Activated B cell treated with CpG ODN at 0.5 μM for 24 hours (primary cell): ENCODE measurements at regions not wholly inside any gene's neighbourhood (a gene's known extent, or its start where the extent isn't known, plus 50 kb on each side); places are given as distances from the start of the nearest gene placed in this dataset.

Source experiments
- ATAC-seq: fragments of 200-7000 bp; cut with Tn5 transposase; one replicate; pipeline ENCODE4 v1.10.0; 2021; ENCODE audit warnings: low read depth, mild to moderate bottlenecking, moderate library complexity
- CTCF ChIA-PET: fragments of 350-600 bp; sonication (Branson Sonifier 250); formaldehyde crosslinking; loops from one replicate; lab custom pipeline; 2021; ENCODE audit warnings: antibody characterized with exemption; lab: Charles Lee
- POLR2A ChIA-PET: fragments of 350-600 bp; sonication (Branson Sonifier 250); formaldehyde crosslinking; loops from one replicate; lab custom pipeline; 2021; ENCODE audit warnings: antibody characterized with exemption; lab: Charles Lee
- DNase-seq: peaks from one replicate; pipeline ENCODE4 v3.0.0; 2022
- H3K27ac Mint-ChIP-seq: one replicate; pipeline ENCODE4 v1.8.0; 2020; ENCODE audit warnings: mixed read lengths
- H3K27me3 Mint-ChIP-seq: one replicate; pipeline ENCODE4 v1.8.0; 2021; ENCODE audit warnings: mixed read lengths
- H3K36me3 Mint-ChIP-seq: one replicate; pipeline ENCODE4 v1.8.0; 2021; ENCODE audit warnings: low read depth, mixed read lengths
- H3K4me1 Mint-ChIP-seq: one replicate; pipeline ENCODE4 v1.8.0; 2021; ENCODE audit warnings: mixed read lengths
- H3K4me3 Mint-ChIP-seq: one replicate; pipeline ENCODE4 v1.8.0; 2020; ENCODE audit warnings: mild to moderate bottlenecking, mixed read lengths
- H3K9me3 Mint-ChIP-seq: one replicate; pipeline ENCODE4 v1.8.0; 2020; ENCODE audit warnings: mixed read lengths
- CTCF ChIP-seq: fragments of 200-600 bp; IDR thresholded peaks from one replicate; pipeline ENCODE4 v1.8.0; 2022; ENCODE audit warnings: antibody characterized with exemption, mild to moderate bottlenecking
- intact Hi-C: fragments of 100-400 bp; cut with micrococcal nuclease; formaldehyde crosslinking; loops from one replicate; pipeline ENCODE4 v1.15.1; 2024

- Mint-ChIP-seq H3K27ac (no peak overlapping the region), H3K4me3 (no peak overlapping the region), H3K4me1 (peaks cover 3% of the 10 kb centered on the region), H3K27me3 (no peaks in the 10 kb centered on the region), H3K9me3 (peaks cover 7% of the 10 kb centered on the region), H3K36me3 (no peaks in the 10 kb centered on the region)
- ATAC-seq (no peak), DNase-seq (no peak)
- intact Hi-C loops: no loop called here
- CTCF ChIA-PET: no interaction called here
- POLR2A ChIA-PET: no interaction called here
- no peak for TF ChIP-seq CTCF
These were observed 323.0 kb downstream of the TMEM167A start for GRCh38 chr5:82754036-82754746.

DNA sequence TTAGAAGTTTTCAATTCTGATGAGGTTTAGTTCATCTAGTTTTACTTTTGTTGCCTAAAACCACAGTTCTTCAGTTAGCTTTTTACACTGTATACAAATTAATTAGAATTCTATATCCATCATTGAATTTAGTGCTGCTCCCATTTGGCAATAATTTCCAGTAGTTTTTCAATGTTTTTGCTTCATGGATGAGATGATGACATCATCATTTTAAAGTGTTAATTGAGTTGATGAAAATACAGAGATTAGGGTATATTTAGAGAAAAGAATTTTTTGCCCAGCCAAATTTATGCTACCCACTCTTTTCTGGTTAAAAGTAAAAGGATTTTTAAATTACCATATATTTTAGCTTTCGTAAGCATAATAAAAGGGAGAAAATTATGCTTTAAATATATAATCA lies 323.8 kb downstream of the TMEM167A start:
- no peak for TF ChIP-seq CTCF
- Mint-ChIP-seq H3K27me3 (peaks cover 2% of the 10 kb centered on the region), H3K4me1 (peaks cover 11% of the 10 kb centered on the region), H3K4me3 (no peak overlapping the region), H3K27ac (no peak overlapping the region), H3K9me3 (peaks cover 7% of the 10 kb centered on the region), H3K36me3 (no peaks in the 10 kb centered on the region)
- POLR2A ChIA-PET: no interaction called here
- ATAC-seq (no peak), DNase-seq (no peak)
- CTCF ChIA-PET: no interaction called here
- intact Hi-C loops: no loop called here

DNA sequence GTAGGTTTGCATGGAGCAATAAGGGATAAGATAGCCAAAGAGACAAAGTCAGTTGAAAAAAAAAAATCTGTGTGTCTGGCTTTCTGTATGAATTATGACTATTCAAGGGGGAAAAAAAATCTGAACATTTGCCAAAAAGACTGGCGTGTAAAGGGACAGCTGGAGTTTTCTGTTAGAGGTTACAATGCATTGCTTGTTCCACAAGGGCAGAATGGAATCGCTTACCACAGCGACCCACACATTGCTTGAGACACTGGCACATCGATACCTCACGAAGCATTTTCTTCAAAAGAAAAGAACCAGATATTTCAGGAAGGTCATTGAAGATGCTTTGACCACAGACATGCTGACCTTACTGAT lies 327.8 kb downstream of the TMEM167A start:
- CTCF ChIA-PET: no interaction called here
- no peak for TF ChIP-seq CTCF
- Mint-ChIP-seq H3K27ac (no peak overlapping the region), H3K4me1 (peaks cover 11% of the 10 kb centered on the region), H3K9me3 (peaks cover 7% of the 10 kb centered on the region), H3K4me3 (no peak overlapping the region), H3K36me3 (no peaks in the 10 kb centered on the region), H3K27me3 (peaks cover 4% of the 10 kb centered on the region)
- intact Hi-C loops: no loop called here
- ATAC-seq (no peak), DNase-seq (no peak)
- POLR2A ChIA-PET: no interaction called here

DNA sequence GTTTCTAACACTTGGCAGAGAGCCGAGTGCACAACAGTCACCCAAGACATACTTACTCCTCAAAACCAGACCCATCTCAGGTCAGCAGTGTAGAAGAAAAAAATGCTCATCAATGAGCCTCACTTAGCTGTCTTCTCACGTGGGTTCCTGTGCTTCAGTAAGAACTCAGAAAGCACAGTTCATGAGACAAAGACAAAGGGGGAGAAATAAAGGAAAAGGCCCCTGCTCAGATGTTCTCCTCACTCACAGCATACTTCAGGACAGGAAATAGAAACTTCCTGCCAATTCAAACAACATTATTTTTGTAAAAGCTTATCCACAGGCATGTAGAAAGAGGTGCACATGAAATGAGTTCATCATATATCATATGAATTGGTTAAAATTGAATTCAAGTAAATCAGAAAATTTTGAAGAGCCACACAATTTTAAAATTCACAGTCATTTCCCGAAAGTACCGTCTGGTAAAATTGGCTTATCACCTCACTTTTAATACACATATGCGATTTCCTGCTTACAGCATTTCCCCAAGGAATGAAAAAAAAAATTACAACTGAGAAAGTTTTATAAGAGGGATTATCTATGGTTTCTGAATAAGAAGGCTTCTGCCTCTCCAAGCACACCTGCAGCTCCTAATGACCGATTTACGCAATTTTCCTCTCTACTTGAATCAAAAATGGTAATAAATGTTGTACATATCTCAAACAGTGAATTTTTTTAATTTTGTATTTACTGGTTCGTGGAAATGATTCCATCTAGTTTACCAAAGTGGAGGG lies 328.3 kb downstream of the TMEM167A start:
- H3K4me3 Mint-ChIP-seq: no peak overlapping the region
- H3K27ac Mint-ChIP-seq: no peak overlapping the region
- DNase-seq: no peak
- ChIA-PET CTCF (no interaction called here), POLR2A (no interaction called here)
- intact Hi-C loops: no loop called here
- no peak for TF ChIP-seq CTCF
- H3K4me1 Mint-ChIP-seq: peaks cover 11% of the 10 kb centered on the region
- peaks cover 4% of the 10 kb centered on the region for H3K27me3 Mint-ChIP-seq
- no peaks in the 10 kb centered on the region for H3K36me3 Mint-ChIP-seq
- H3K9me3 Mint-ChIP-seq: peaks cover 7% of the 10 kb centered on the region
- no peak for ATAC-seq

DNA sequence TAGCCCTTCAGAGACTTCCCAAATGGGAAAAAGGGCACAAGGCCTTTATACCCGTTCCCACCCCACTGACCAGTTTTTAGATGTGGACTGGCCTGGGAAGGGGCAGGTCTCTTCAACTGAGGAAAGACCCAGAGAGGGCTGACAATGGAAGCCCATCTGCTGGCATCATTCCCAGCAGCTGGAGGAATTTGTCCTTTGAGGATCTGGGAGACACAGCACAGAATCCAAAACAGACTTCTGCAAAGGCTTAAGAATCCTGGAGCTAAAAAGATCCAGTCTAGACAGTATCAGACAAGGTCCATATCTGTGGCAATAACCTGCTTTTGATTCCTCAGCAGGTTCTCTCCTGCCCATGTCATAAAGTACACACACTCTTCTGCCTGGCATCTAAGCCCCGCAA lies 329.2 kb downstream of the TMEM167A start:
- ChIA-PET POLR2A (no interaction called here), CTCF (no interaction called here)
- Mint-ChIP-seq H3K36me3 (no peaks in the 10 kb centered on the region), H3K4me3 (no peak overlapping the region), H3K27ac (no peak overlapping the region), H3K9me3 (peaks cover 7% of the 10 kb centered on the region), H3K4me1 (peaks cover 11% of the 10 kb centered on the region), H3K27me3 (peaks cover 4% of the 10 kb centered on the region)
- no peak for DNase-seq
- intact Hi-C loops: no loop called here
- no peak for ATAC-seq
- TF ChIP-seq CTCF: no peak
